B cell (primary cell): ENCODE measurements at regions not wholly inside any gene's neighbourhood (a gene's known extent, or its start where the extent isn't known, plus 50 kb on each side); places are given as distances from the start of the nearest gene placed in this dataset.

Experiments
- ATAC-seq: fragments of 200-7000 bp; cut with Tn5 transposase; one replicate; pipeline ENCODE4 v1.10.0; 2021; ENCODE audit warnings: low read depth, mild to moderate bottlenecking, moderate number of reproducible peaks, moderate library complexity
- CTCF ChIA-PET: fragments of 350-600 bp; sonication (Branson Sonifier 250); formaldehyde crosslinking; loops from one replicate; lab custom pipeline; 2021; ENCODE audit warnings: antibody characterized with exemption, inconsistent platforms; lab: Charles Lee
- POLR2A ChIA-PET: fragments of 350-600 bp; sonication (Branson Sonifier 250); formaldehyde crosslinking; loops from one replicate; lab custom pipeline; 2021; ENCODE audit warnings: antibody characterized with exemption; lab: Charles Lee
- DNase-seq: peaks from one replicate; pipeline ENCODE4 v3.0.0; 2013
- H2AFZ ChIP-seq: 2 replicates; pipeline ENCODE4 v1.6.1; 2012; ENCODE audit warnings: mild to moderate bottlenecking, low read depth, low read length; ENCODE audit not compliant: insufficient read depth, poor library complexity, severe bottlenecking
- H3K27ac ChIP-seq, 2 donors: 1 replicate in 1 of 2; 2 replicates in 1 of 2; pipeline ENCODE4 v1.5.1; 2012 to 2013; ENCODE audit warnings: low read length in 2 of 2, mild to moderate bottlenecking in 2 of 2, moderate library complexity in 1 of 2
- H3K27me3 ChIP-seq, 4 experiments: fragments of 200-600 bp in 1 of 4; sonication (generic) in 1 of 4; replicated peaks in 1 of 4; 1 replicate in 2 of 4; 2 replicates in 2 of 4; pipeline versions ENCODE4 v1.6.1 to v1.7.0; 2013 to 2016; ENCODE audit warnings: low read length in 3 of 4, mild to moderate bottlenecking in 2 of 4, mixed read lengths in 1 of 4, moderate library complexity in 1 of 4; ENCODE audit not compliant: insufficient read depth in 4 of 4, control insufficient read depth in 3 of 4; ENCODE audit errors: control extremely low read depth in 1 of 4
- H3K36me3 ChIP-seq, 2 experiments: replicated peaks in 1 of 2; 1 replicate in 1 of 2; 2 replicates in 1 of 2; pipeline versions ENCODE4 v1.6.1 to v1.7.1; 2013; ENCODE audit warnings: low read length in 1 of 2; ENCODE audit not compliant: insufficient read depth in 2 of 2, control insufficient read depth in 1 of 2; ENCODE audit errors: control extremely low read depth in 1 of 2, extremely low read depth in 1 of 2
- H3K4me1 ChIP-seq, 2 donors: fragments of 200-600 bp in 1 of 2; sonication (generic) in 1 of 2; 1 replicate in 1 of 2; 2 replicates in 1 of 2; pipeline versions ENCODE4 v1.5.1 to v1.6.1; 2013 to 2017; ENCODE audit warnings: low read length in 2 of 2; ENCODE audit not compliant: control insufficient read depth in 2 of 2, insufficient read depth in 2 of 2
- H3K4me2 ChIP-seq: replicated peaks from 2 replicates; pipeline ENCODE3; 2012; ENCODE audit warnings: mild to moderate bottlenecking, low read depth, low read length; ENCODE audit not compliant: poor library complexity, severe bottlenecking
- H3K4me3 ChIP-seq, 5 experiments: fragments of 200-600 bp in 1 of 5; sonication (generic) in 1 of 5; 1 replicate in 3 of 5; 2 replicates in 2 of 5; pipeline versions ENCODE4 v1.5.1 to v1.7.0; 2011 to 2016; ENCODE audit warnings: low read length in 4 of 5, mild to moderate bottlenecking in 4 of 5, low read depth in 2 of 5, control low read depth in 1 of 5, moderate library complexity in 1 of 5; ENCODE audit not compliant: insufficient read depth in 1 of 5; ENCODE audit errors: control extremely low read depth in 1 of 5, extremely low read depth in 1 of 5
- H3K79me2 ChIP-seq: fragments of 200-600 bp; sonication (generic); one replicate; pipeline ENCODE4 v1.6.0; 2016; ENCODE audit warnings: low read length; ENCODE audit not compliant: control insufficient read depth, insufficient read depth
- H3K9ac ChIP-seq: fragments of 200-600 bp; sonication (generic); 2 replicates; pipeline ENCODE4 v1.6.1; 2017; ENCODE audit warnings: mild to moderate bottlenecking, low read length, moderate library complexity
- H3K9me3 ChIP-seq, 3 donors: one replicate each; pipeline versions ENCODE4 v1.6.1 to v1.7.1; 2013; ENCODE audit warnings: low read length in 2 of 3; ENCODE audit not compliant: control insufficient read depth in 2 of 3, insufficient read depth in 1 of 3; ENCODE audit errors: control extremely low read depth in 1 of 3
- H4K20me1 ChIP-seq: 2 replicates; pipeline ENCODE4 v1.6.0; 2012; ENCODE audit warnings: mild to moderate bottlenecking, low read length; ENCODE audit not compliant: insufficient read depth, control insufficient read depth, poor library complexity, severe bottlenecking
- H3K27ac Mint-ChIP-seq: one replicate; pipeline ENCODE4 v1.8.0; 2021; ENCODE audit warnings: mixed read lengths
- H3K27me3 Mint-ChIP-seq: one replicate; pipeline ENCODE4 v1.8.0; 2021; ENCODE audit warnings: mixed read lengths
- H3K4me1 Mint-ChIP-seq: one replicate; pipeline ENCODE4 v1.8.0; 2021; ENCODE audit warnings: mixed read lengths
- H3K4me3 Mint-ChIP-seq: one replicate; pipeline ENCODE4 v1.8.0; 2021; ENCODE audit warnings: mixed read lengths
- H3K9me3 Mint-ChIP-seq: one replicate; pipeline ENCODE4 v1.8.0; 2022; ENCODE audit warnings: mixed read lengths; ENCODE audit not compliant: insufficient read depth
- CTCF ChIP-seq: fragments of 200-600 bp; IDR thresholded peaks from one replicate; pipeline ENCODE4 v1.8.0; 2022; ENCODE audit warnings: antibody characterized with exemption, mild to moderate bottlenecking
- EZH2 ChIP-seq: IDR thresholded peaks from 2 replicates; pipeline ENCODE4 v1.6.1; 2012; ENCODE audit warnings: borderline replicate concordance, low read depth, mild to moderate bottlenecking, moderate library complexity, low read length; ENCODE audit not compliant: insufficient read depth, poor library complexity, severe bottlenecking
- WGBS: methylation state at CpG from one replicate; pipeline ENCODE4 v1.1.5; 2013; ENCODE audit warnings: missing lambda C conversion rate; ENCODE audit not compliant: insufficient coverage; 5-methylcytosine and 5-hydroxymethylcytosine counted together
- intact Hi-C: fragments of 100-400 bp; cut with micrococcal nuclease; formaldehyde crosslinking; loops from one replicate; pipeline ENCODE4 v1.10.0; 2022

GRCh38 chr12:114473018-114473417 lies 67.1 kb upstream of the TBX5 start:
- CTCF ChIA-PET = interaction anchor here (1.4 kb wide), 1 partner anchor 10 kb away, joined by 4 read pairs; no protein-coding TSS in a partner anchor
- DNase-seq (no peak), ATAC-seq (no peak)
- Mint-ChIP-seq H3K9me3 (no peaks in the 10 kb centered on the region), H3K27ac (no peak overlapping the region), H3K27me3 (peaks cover 22% of the 10 kb centered on the region), H3K4me3 (no peak overlapping the region), H3K4me1 (no peaks in the 10 kb centered on the region)
- POLR2A ChIA-PET = no interaction called here
- Histone ChIP-seq H4K20me1 (no peaks in the 10 kb centered on the region), H3K4me1 (no peaks in the 10 kb centered on the region), H3K36me3 (no peaks in the 10 kb centered on the region), H2AFZ (no peak overlapping the region), H3K79me2 (no peaks in the 10 kb centered on the region), H3K27me3 (peaks cover 0 to 8% (median 3%) of the 10 kb centered on the region in 4 experiments), H3K4me2 (no peak overlapping the region), H3K9me3 (no peaks in the 10 kb centered on the region), H3K27ac (no peak overlapping the region), H3K9ac (no peak overlapping the region), H3K4me3 (no peak overlapping the region)
- intact Hi-C loops = no loop called here
- 92% methylated on average over 2 of the region's 2 CpGs for WGBS
- TF ChIP-seq CTCF (no peak), EZH2 (no peak)

GRCh38 chr12:114457620-114458019 lies 51.7 kb upstream of the TBX5 start:
- TF ChIP-seq CTCF (no peak), EZH2 (no peak)
- H3K27ac Mint-ChIP-seq = no peak overlapping the region
- ChIA-PET POLR2A (no interaction called here), CTCF (no interaction called here)
- Histone ChIP-seq H3K4me2 (no peak overlapping the region), H4K20me1 (no peaks in the 10 kb centered on the region), H3K9me3 (no peaks in the 10 kb centered on the region), H3K9ac (no peak overlapping the region), H3K36me3 (no peaks in the 10 kb centered on the region), H3K27ac (no peak overlapping the region), H3K4me1 (no peaks in the 10 kb centered on the region), H3K4me3 (no peak overlapping the region), H2AFZ (no peak overlapping the region), H3K79me2 (no peaks in the 10 kb centered on the region), H3K27me3 (peaks cover 0 to 7% (median 2%) of the 10 kb centered on the region in 4 experiments)
- WGBS = no CpG with 5 or more reads among the region's 4 CpGs
- intact Hi-C loops = no loop called here
- DNase-seq (no peak), ATAC-seq (no peak)
- no peak overlapping the region for H3K4me3 Mint-ChIP-seq
- H3K4me1 Mint-ChIP-seq = no peaks in the 10 kb centered on the region
- H3K9me3 Mint-ChIP-seq = no peaks in the 10 kb centered on the region
- H3K27me3 Mint-ChIP-seq = peaks cover 25% of the 10 kb centered on the region
